GM21515 (cell line): ENCODE measurements at regions not wholly inside any gene's neighbourhood (a gene's known extent, or its start where the extent isn't known, plus 50 kb on each side); places are given as distances from the start of the nearest gene placed in this dataset.

Source experiments
- ATAC-seq: cut with Tn5 transposase; IDR thresholded peaks from one replicate; pipeline ENCODE4 v1.9.1; 2021; ENCODE audit not compliant: unreplicated experiment

DNA sequence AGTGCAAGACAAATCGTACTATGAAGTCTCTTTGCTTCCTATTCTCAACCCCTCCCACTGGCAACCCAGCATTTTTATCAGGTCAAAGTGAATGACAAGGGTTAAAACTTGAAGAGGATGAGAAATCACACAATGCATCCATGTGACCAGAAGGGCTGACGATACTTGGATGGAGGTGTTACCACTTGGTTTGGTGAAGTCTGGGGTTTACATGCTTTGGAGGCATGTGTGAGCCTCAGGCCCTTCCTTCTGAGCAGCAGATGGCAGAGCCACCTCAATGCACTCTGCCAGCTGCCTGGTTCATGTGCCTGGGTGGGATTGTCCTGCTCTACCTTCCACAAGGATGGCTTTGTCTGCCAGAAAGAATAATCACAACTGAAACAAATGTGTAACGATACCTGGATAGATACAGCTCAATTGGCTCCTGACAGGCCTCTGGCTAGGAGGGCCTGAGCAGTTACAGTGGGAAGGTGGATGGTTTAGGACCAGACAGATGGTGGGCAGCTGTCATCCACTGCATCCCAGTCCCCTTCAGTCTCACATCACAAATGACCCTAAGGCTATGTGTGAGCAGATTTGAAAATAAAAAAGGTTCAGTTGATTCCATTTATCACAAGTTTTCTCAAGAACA lies 51.5 kb upstream of the CNIH3 start:
- no peak for ATAC-seq

- no peak for ATAC-seq
Observed at GRCh38 chr1:224565186-224565585, 50.9 kb upstream of the CNIH3 start.

GRCh38 chr1:224565611-224566406 lies 50.3 kb upstream of the CNIH3 start:
- no peak for ATAC-seq
